ENCODE measurements at regions not wholly inside any gene's neighbourhood (a gene's known extent, or its start where the extent isn't known, plus 50 kb on each side); places are given as distances from the start of the nearest gene placed in this dataset.

DNA sequence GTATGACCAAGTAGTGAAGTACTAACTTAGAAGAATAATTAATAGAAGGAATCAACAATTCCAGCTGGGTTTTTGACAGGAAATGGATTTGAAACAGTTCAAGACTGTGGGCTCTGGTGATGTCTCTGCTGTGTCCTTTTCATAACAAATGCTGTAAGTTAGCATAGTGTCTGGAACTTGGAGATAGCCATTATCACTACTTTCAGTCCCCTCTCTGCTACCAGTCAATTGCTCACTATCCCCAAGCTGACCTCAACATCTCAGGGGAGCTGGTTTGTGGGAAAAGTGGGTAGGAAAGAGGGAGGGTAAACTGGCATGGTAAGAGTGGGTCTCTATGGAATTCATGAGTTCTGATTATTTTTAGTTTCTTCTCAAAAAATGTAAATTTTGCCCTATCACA lies 231.4 kb upstream of the MID1 start:
- H3K4me3 ChIP-seq: no peak overlapping the region
- H3K27ac ChIP-seq: no peak overlapping the region
- DNase-seq (ENCODE audit: low spot score in 2 of 2): no peak
- no peaks in the 10 kb centered on the region for H3K36me3 ChIP-seq
- no peaks in the 10 kb centered on the region for H3K9me3 ChIP-seq
- TF ChIP-seq, protein P1, sequence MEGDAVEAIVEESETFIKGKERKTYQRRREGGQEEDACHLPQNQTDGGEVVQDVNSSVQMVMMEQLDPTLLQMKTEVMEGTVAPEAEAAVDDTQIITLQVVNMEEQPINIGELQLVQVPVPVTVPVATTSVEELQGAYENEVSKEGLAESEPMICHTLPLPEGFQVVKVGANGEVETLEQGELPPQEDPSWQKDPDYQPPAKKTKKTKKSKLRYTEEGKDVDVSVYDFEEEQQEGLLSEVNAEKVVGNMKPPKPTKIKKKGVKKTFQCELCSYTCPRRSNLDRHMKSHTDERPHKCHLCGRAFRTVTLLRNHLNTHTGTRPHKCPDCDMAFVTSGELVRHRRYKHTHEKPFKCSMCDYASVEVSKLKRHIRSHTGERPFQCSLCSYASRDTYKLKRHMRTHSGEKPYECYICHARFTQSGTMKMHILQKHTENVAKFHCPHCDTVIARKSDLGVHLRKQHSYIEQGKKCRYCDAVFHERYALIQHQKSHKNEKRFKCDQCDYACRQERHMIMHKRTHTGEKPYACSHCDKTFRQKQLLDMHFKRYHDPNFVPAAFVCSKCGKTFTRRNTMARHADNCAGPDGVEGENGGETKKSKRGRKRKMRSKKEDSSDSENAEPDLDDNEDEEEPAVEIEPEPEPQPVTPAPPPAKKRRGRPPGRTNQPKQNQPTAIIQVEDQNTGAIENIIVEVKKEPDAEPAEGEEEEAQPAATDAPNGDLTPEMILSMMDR (IDR thresholded peaks at IDR 0.05): no peak
- TF ChIP-seq EP300 (IDR thresholded peaks at IDR 0.05): no peak
- TF ChIP-seq POLR2A (IDR thresholded peaks at IDR 0.05): no peak
- H3K27me3 ChIP-seq: no peaks in the 10 kb centered on the region
- H3K4me1 ChIP-seq: no peaks in the 10 kb centered on the region

DNA sequence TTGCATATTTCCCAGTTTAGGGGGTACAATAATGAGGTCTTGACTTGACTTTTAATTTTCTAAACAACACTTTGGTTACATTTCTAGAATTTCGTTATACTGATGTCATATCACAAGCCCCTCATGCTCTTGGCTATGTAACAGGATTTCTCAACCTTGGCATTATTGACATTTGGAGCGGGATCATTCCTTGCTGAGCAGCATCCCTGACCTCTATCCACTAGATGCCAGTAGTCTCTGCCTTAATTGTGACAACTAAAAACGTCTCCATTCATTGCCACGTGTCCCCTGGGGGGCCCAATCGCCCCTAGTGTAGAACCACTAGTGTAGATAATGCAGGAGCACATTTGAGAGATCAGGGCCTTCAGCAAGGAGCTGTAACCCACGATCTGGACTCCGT lies 234.2 kb upstream of the MID1 start:
- TF ChIP-seq, protein P1 (IDR thresholded peaks at IDR 0.05): no peak
- TF ChIP-seq EP300 (IDR thresholded peaks at IDR 0.05) (no peak), POLR2A (IDR thresholded peaks at IDR 0.05) (no peak)
- Histone ChIP-seq H3K4me3 (no peak overlapping the region), H3K36me3 (no peaks in the 10 kb centered on the region), H3K4me1 (no peaks in the 10 kb centered on the region), H3K27me3 (no peaks in the 10 kb centered on the region), H3K27ac (no peak overlapping the region), H3K9me3 (no peaks in the 10 kb centered on the region)
- WGBS, 2 donors: 25 to 36% methylated on average over 7 of the region's 7 CpGs
- no peak for DNase-seq (ENCODE audit: low spot score in 2 of 2)

DNA sequence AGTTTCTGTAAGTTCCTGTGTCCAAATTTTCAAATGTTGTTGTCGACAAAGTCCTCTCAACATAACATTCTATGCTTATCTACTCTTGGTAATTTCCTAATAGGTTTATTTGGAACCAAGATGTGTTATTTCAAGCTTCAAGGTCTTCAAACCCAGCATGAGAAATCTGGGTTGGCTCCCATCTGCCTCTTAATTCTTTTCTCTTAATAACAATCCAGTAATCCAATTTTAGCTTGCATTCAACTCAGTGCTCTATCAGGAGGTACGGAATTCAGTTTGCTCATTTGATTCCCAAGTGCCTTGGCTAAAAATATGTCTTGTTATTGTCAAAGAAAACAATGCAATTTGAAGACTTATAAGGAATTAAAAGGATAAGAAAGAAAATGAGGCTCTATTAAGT lies 235.5 kb upstream of the MID1 start:
- no peak for TF ChIP-seq EP300 (IDR thresholded peaks at IDR 0.05)
- TF ChIP-seq, protein P1 (IDR thresholded peaks at IDR 0.05): no peak
- TF ChIP-seq POLR2A (IDR thresholded peaks at IDR 0.05): no peak
- H3K4me1 ChIP-seq: no peaks in the 10 kb centered on the region
- 44 to 56% methylated on average over 2 of the region's 2 CpGs for WGBS, 2 donors

DNA sequence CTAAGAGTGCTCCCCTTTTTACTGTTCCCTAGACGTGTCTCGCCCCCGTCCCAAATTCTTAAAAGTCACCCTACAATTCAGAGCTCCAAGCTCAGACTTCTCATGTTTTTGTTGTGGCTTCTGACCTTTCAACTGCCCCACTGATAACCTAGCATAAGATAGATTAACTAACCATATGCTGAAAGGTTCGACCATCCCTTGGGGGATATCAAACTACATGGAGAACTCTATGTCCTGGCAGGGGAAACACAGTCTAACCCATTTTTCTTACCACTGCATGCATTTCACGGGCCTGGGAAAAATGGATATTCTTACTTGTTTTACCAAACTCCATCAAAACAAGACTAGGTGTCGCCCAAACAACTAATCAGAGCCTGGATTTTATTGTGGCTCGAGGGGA lies 236.4 kb upstream of the MID1 start:
- H3K4me3 ChIP-seq: no peak overlapping the region
- WGBS, 2 donors: 70 to 73% methylated on average over 7 of the region's 7 CpGs
- no peaks in the 10 kb centered on the region for H3K36me3 ChIP-seq

More for the DNA sequence above, 235.5 kb upstream of the MID1 start:
- Histone ChIP-seq H3K36me3 (no peaks in the 10 kb centered on the region), H3K4me3 (no peak overlapping the region), H3K9me3 (peaks cover 0 to under 1% (median 0%) of the 10 kb centered on the region in 4 donors), H3K27ac (no peak overlapping the region), H3K27me3 (no peaks in the 10 kb centered on the region)
- DNase-seq (ENCODE audit: low spot score in 2 of 2): no peak

DNA sequence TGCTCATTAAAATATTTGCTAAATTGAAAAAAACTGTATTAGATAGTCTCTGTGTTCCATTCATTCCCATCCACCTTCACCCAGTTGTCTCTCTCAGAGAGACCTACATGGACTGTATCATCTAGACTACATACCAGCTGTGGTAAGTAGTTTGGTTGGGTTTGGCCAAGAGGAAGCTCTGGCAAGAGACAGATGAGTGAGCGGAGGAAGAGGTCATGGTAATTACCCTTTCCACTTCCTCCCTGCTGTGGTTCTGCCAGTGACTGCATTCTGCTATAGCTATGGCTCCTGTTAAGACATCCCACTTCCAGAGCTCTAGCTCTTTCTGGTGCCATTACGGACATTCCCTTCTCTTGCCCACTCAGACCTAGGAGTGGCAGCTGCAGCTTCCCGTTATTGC lies 239.0 kb upstream of the MID1 start:
- no peaks in the 10 kb centered on the region for H3K4me1 ChIP-seq
- no peak for DNase-seq (ENCODE audit: low spot score in 2 of 2)
- no peak overlapping the region for H3K4me3 ChIP-seq
- 85 to 91% methylated on average over 3 of the region's 3 CpGs for WGBS, 2 donors
- no peaks in the 10 kb centered on the region for H3K27me3 ChIP-seq
- TF ChIP-seq, protein P1 (IDR thresholded peaks at IDR 0.05): no peak
- no peak for TF ChIP-seq EP300 (IDR thresholded peaks at IDR 0.05)
- H3K36me3 ChIP-seq: no peaks in the 10 kb centered on the region
- H3K9me3 ChIP-seq: peaks cover 0 to 3% (median 0%) of the 10 kb centered on the region in 4 donors
- H3K27ac ChIP-seq: no peak overlapping the region

More for the DNA sequence above, 236.4 kb upstream of the MID1 start:
- no peak for TF ChIP-seq EP300 (IDR thresholded peaks at IDR 0.05)
- TF ChIP-seq, protein P1 (IDR thresholded peaks at IDR 0.05): no peak
- no peak for DNase-seq (ENCODE audit: low spot score in 2 of 2)
- Histone ChIP-seq H3K4me1 (no peaks in the 10 kb centered on the region), H3K9me3 (peaks cover 0 to 3% (median 0%) of the 10 kb centered on the region in 4 donors), H3K27ac (no peak overlapping the region), H3K27me3 (no peaks in the 10 kb centered on the region)
